Midbrain (tissue), 1 donor: ENCODE measurements at regions not wholly inside any gene's neighbourhood (a gene's known extent, or its start where the extent isn't known, plus 50 kb on each side); places are given as distances from the start of the nearest gene placed in this dataset.

Experiments
- DNase-seq: peaks from one replicate; lab custom pipeline; 2025; lab: John Stamatoyannopoulos, UW

- no peak for DNase-seq
Measured at GRCh38 chr1:71264039-71264438, 183.2 kb upstream of the ZRANB2 start.

- DNase-seq = no peak
Measured at GRCh38 chr1:71262970-71263369, 182.1 kb upstream of the ZRANB2 start.

- DNase-seq = no peak
Measured at GRCh38 chr1:71252900-71253299, 172.1 kb upstream of the ZRANB2 start.

- DNase-seq = no peak
Measured at GRCh38 chr1:71245246-71245645, 164.4 kb upstream of the ZRANB2 start.

GRCh38 chr1:71242239-71242638 is 161.4 kb upstream of the ZRANB2 start:
- DNase-seq = no peak

GRCh38 chr1:71240656-71241055 is 159.8 kb upstream of the ZRANB2 start:
- DNase-seq = no peak

GRCh38 chr1:71236503-71236902 is 155.7 kb upstream of the ZRANB2 start:
- DNase-seq = no peak

GRCh38 chr1:71233645-71234044 is 152.8 kb upstream of the ZRANB2 start:
- DNase-seq = no peak

- no peak for DNase-seq
Measured at GRCh38 chr1:71232786-71233185, 152.0 kb upstream of the ZRANB2 start.

- DNase-seq = no peak
Measured at GRCh38 chr1:71232166-71232763, 151.4 kb upstream of the ZRANB2 start.

- DNase-seq = no peak
Measured at GRCh38 chr1:71231751-71232150, 150.9 kb upstream of the ZRANB2 start.

GRCh38 chr1:71228742-71229365 is 148.0 kb upstream of the ZRANB2 start:
- DNase-seq = no peak

GRCh38 chr1:71228241-71228640 is 147.4 kb upstream of the ZRANB2 start:
- no peak for DNase-seq

GRCh38 chr1:71224741-71225377 is 144.0 kb upstream of the ZRANB2 start:
- no peak for DNase-seq

- no peak for DNase-seq
Measured at GRCh38 chr1:71223641-71224340, 143.0 kb upstream of the ZRANB2 start.

GRCh38 chr1:71222668-71223067 is 141.8 kb upstream of the ZRANB2 start:
- DNase-seq = no peak

GRCh38 chr1:71210718-71211117 is 129.9 kb upstream of the ZRANB2 start:
- no peak for DNase-seq

- no peak for DNase-seq
Measured at GRCh38 chr1:71203241-71203640, 122.4 kb upstream of the ZRANB2 start.

GRCh38 chr1:71200503-71200902 is 119.7 kb upstream of the ZRANB2 start:
- no peak for DNase-seq

- DNase-seq = peak; percentile 31
Measured at GRCh38 chr1:71196685-71197084, 115.8 kb upstream of the ZRANB2 start.

GRCh38 chr1:71193153-71193552 is 112.3 kb upstream of the ZRANB2 start:
- no peak for DNase-seq

- no peak for DNase-seq
Measured at GRCh38 chr1:71191520-71191919, 110.7 kb upstream of the ZRANB2 start.

- DNase-seq = no peak
Measured at GRCh38 chr1:71190843-71191242, 110.0 kb upstream of the ZRANB2 start.
